OCI-LY7 (cell line): ENCODE measurements at regions not wholly inside any gene's neighbourhood (a gene's known extent, or its start where the extent isn't known, plus 50 kb on each side); places are given as distances from the start of the nearest gene placed in this dataset.

Experiments used
- EZH2phosphoT487 ChIP-seq: fragments of 200-600 bp; sonication (generic); IDR thresholded peaks from 2 replicates; pipeline ENCODE4 v1.6.1; 2018; ENCODE audit warnings: low read depth, borderline replicate concordance, mild to moderate bottlenecking, mixed run types, antibody characterized with exemption, low read length, moderate library complexity, mixed read lengths
- TF ChIP-seq, protein P1 (sequence below): fragments of 200-600 bp; sonication (generic); conservative IDR thresholded peaks from 2 replicates; pipeline ENCODE4 v1.5.1; 2014; ENCODE audit warnings: mild to moderate bottlenecking, antibody characterized with exemption, low read length, moderate library complexity, mixed read lengths

DNA sequence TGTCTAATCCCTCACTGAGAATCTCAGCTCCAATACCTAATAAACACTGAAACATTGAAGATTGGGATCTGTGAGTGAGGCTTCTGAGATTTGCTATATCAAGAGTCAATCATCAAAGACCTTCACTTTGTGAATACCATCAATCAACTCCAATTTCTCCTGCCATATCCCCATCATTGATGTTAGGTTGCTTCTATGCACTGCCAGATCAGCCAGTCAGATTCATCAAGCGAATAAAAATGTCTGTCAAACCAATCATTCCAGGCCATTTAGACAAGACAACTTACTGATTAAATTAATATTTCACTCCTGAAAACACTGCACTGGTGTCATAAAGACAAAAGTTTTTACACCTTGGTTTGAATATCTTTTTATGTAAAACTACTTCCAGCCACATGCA lies 1295.5 kb upstream of the LRRTM1 start:
- TF ChIP-seq, protein P1, sequence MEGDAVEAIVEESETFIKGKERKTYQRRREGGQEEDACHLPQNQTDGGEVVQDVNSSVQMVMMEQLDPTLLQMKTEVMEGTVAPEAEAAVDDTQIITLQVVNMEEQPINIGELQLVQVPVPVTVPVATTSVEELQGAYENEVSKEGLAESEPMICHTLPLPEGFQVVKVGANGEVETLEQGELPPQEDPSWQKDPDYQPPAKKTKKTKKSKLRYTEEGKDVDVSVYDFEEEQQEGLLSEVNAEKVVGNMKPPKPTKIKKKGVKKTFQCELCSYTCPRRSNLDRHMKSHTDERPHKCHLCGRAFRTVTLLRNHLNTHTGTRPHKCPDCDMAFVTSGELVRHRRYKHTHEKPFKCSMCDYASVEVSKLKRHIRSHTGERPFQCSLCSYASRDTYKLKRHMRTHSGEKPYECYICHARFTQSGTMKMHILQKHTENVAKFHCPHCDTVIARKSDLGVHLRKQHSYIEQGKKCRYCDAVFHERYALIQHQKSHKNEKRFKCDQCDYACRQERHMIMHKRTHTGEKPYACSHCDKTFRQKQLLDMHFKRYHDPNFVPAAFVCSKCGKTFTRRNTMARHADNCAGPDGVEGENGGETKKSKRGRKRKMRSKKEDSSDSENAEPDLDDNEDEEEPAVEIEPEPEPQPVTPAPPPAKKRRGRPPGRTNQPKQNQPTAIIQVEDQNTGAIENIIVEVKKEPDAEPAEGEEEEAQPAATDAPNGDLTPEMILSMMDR = no peak
- TF ChIP-seq EZH2phosphoT487 = no peak
